ENCODE measurements at regions not wholly inside any gene's neighbourhood (a gene's known extent, or its start where the extent isn't known, plus 50 kb on each side); places are given as distances from the start of the nearest gene placed in this dataset.

DNA sequence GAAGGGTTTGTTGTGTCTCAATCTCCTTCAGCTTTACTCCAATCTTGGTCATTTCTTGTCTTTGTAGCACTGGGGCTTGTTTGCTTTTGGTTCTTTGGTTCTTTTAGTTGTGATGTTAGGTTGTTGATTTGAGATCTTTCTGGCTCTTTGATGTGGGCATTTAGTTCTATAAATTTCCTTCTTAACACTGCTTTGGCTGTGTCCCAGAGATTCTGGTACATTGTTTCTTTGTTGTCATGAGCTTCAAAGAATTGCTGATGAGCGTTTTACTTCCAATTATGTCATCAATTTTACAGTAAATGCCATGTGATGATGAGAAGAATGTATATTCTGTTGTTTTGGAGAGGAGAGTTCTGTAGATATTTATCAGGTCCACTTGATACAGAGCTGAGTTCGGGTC, 353.3 kb downstream of the MAN2A1 start:
- no peak for FAIRE-seq
- CTCF ChIA-PET: no interaction called here
- POLR2A ChIA-PET: no interaction called here

More for the DNA sequence above, 353.3 kb downstream of the MAN2A1 start:
- ChIA-PET SMC1A (ENCODE audit: uncharacterized antibody, unreplicated experiment) (no interaction called here), RAD21 (ENCODE audit: unreplicated experiment) (no interaction called here)
- TF ChIP-seq NFYB (IDR thresholded peaks at IDR 0.05; ENCODE audit: insufficient read depth, low read depth, low read length) (no peak), ZNF207 (IDR thresholded peaks at IDR 0.05; ENCODE audit: borderline replicate concordance) (no peak), NR2C2 (IDR thresholded peaks at IDR 0.05; ENCODE audit: borderline replicate concordance, control insufficient read depth, insufficient read length, low read depth) (no peak), ZZZ3 (IDR thresholded peaks at IDR 0.05; ENCODE audit: control insufficient read depth, insufficient read length, low read depth) (no peak), HCFC1 (IDR thresholded peaks at IDR 0.05; ENCODE audit: low read length) (no peak), CREM (IDR thresholded peaks at IDR 0.05; ENCODE audit: low read depth) (no peak), ZNF274 (IDR thresholded peaks at IDR 0.05; ENCODE audit: insufficient read depth, insufficient read length) (no peak), NFIC (IDR thresholded peaks at IDR 0.05; ENCODE audit: low read depth, low read length) (no peak), ZBED1 (IDR thresholded peaks at IDR 0.05; ENCODE audit: borderline replicate concordance) (no peak), GATAD2B (conservative IDR thresholded peaks at IDR 0.05; ENCODE audit: low read depth) (no peak)
- TF ChIP-seq, protein P1, sequence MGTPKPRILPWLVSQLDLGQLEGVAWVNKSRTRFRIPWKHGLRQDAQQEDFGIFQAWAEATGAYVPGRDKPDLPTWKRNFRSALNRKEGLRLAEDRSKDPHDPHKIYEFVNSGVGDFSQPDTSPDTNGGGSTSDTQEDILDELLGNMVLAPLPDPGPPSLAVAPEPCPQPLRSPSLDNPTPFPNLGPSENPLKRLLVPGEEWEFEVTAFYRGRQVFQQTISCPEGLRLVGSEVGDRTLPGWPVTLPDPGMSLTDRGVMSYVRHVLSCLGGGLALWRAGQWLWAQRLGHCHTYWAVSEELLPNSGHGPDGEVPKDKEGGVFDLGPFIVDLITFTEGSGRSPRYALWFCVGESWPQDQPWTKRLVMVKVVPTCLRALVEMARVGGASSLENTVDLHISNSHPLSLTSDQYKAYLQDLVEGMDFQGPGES (IDR thresholded peaks at IDR 0.05): no peak
- TF ChIP-seq, protein P2, sequence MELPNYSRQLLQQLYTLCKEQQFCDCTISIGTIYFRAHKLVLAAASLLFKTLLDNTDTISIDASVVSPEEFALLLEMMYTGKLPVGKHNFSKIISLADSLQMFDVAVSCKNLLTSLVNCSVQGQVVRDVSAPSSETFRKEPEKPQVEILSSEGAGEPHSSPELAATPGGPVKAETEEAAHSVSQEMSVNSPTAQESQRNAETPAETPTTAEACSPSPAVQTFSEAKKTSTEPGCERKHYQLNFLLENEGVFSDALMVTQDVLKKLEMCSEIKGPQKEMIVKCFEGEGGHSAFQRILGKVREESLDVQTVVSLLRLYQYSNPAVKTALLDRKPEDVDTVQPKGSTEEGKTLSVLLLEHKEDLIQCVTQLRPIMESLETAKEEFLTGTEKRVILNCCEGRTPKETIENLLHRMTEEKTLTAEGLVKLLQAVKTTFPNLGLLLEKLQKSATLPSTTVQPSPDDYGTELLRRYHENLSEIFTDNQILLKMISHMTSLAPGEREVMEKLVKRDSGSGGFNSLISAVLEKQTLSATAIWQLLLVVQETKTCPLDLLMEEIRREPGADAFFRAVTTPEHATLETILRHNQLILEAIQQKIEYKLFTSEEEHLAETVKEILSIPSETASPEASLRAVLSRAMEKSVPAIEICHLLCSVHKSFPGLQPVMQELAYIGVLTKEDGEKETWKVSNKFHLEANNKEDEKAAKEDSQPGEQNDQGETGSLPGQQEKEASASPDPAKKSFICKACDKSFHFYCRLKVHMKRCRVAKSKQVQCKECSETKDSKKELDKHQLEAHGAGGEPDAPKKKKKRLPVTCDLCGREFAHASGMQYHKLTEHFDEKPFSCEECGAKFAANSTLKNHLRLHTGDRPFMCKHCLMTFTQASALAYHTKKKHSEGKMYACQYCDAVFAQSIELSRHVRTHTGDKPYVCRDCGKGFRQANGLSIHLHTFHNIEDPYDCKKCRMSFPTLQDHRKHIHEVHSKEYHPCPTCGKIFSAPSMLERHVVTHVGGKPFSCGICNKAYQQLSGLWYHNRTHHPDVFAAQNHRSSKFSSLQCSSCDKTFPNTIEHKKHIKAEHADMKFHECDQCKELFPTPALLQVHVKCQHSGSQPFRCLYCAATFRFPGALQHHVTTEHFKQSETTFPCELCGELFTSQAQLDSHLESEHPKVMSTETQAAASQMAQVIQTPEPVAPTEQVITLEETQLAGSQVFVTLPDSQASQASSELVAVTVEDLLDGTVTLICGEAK (IDR thresholded peaks at IDR 0.05; ENCODE audit: borderline replicate concordance): no peak
- Histone ChIP-seq H3K4me2 (ENCODE audit: control insufficient read depth, insufficient read depth) (no peak overlapping the region), H4K20me1 (ENCODE audit: control insufficient read depth, insufficient read depth) (no peaks in the 10 kb centered on the region), H3K79me2 (ENCODE audit: control insufficient read depth, insufficient read depth, low read length) (no peaks in the 10 kb centered on the region), H3K9ac (ENCODE audit: control insufficient read depth, insufficient read depth, low read length) (no peak overlapping the region), H3K27ac (ENCODE audit: control insufficient read depth, insufficient read depth) (no peak overlapping the region), H2AFZ (ENCODE audit: control insufficient read depth, low read depth, low read length) (no peak overlapping the region), H3K9me3 (replicated peaks; ENCODE audit: control insufficient read depth, insufficient read depth, low read length) (no peaks in the 10 kb centered on the region), H3K36me3 (ENCODE audit: control insufficient read depth in 2 of 2, insufficient read depth in 2 of 2, low read length in 1 of 2) (no peaks in the 10 kb centered on the region), H3K4me1 (ENCODE audit: control insufficient read depth, insufficient read depth, low read length) (no peaks in the 10 kb centered on the region), H3K27me3 (replicated peaks in 1 of 2; ENCODE audit: control insufficient read depth in 2 of 2, insufficient read depth in 2 of 2, low read length in 1 of 2) (no peaks in the 10 kb centered on the region), H3K4me3 (no peak overlapping the region)
- intact Hi-C loops (cut with micrococcal nuclease; ENCODE audit: unreplicated experiment) (no loop called here), in situ Hi-C loops (cut with MboI) (no loop called here)
- no peak for ATAC-seq
- BruUV-seq (replicated peaks): no TSS peak
- WGBS (ENCODE audit: insufficient coverage, insufficient replicate concordance, low lambda C conversion rate, missing lambda C conversion rate): 3% methylated on average over 2 of the region's 2 CpGs
- DNase-seq (ENCODE audit: low read depth, low spot score): no peak

All from GM12878 (cell line).